Endothelial cell of umbilical vein (primary cell): ENCODE measurements at regions not wholly inside any gene's neighbourhood (a gene's known extent, or its start where the extent isn't known, plus 50 kb on each side); places are given as distances from the start of the nearest gene placed in this dataset.

ENCODE experiments used
- BruUV-seq: library from RNA; stranded (reverse); fragments of 400-500 nt; replicated peaks from 2 replicates; lab custom pipeline; 2021; lab: Mats Ljungman, UMichigan
- CTCF ChIA-PET: fragments of 300-600, 350-600 bp; sonication (Branson Sonifier 250); formaldehyde crosslinking; loops from one replicate; lab custom pipeline; 2021; ENCODE audit warnings: antibody characterized with exemption, inconsistent platforms; lab: Charles Lee
- POLR2A ChIA-PET: fragments of 300-600, 350-600 bp; sonication (Branson Sonifier 250); formaldehyde crosslinking; loops from one replicate; lab custom pipeline; 2021; ENCODE audit warnings: antibody characterized with exemption, inconsistent platforms; lab: Charles Lee
- DNase-seq: peaks from one replicate; pipeline ENCODE4 v3.0.0-alpha.2; 2011; ENCODE audit warnings: low read depth, low spot score
- FAIRE-seq: peaks from 2 replicates; lab custom pipeline; 2011; peaks lifted over from hg19 to GRCh38; lab: Jason Lieb, UNC
- H2AFZ ChIP-seq: 2 replicates; pipeline ENCODE4 v1.6.0; 2012; ENCODE audit warnings: low read depth, low read length, control low read depth, inconsistent platforms
- H3K27ac ChIP-seq: 2 replicates; pipeline ENCODE4 v1.5.1; 2011; ENCODE audit warnings: low read depth, mild to moderate bottlenecking, control low read depth, low read length, moderate library complexity; ENCODE audit not compliant: insufficient read depth
- H3K27me3 ChIP-seq, 2 experiments: 2 replicates each; pipeline versions ENCODE4 v1.6.0 to v1.6.1; 2011; ENCODE audit warnings: low read length in 2 of 2, mixed read lengths in 1 of 2; ENCODE audit not compliant: control insufficient read depth in 2 of 2, insufficient read depth in 2 of 2
- H3K36me3 ChIP-seq, 2 experiments: 2 replicates in 1 of 2; 3 replicates in 1 of 2; pipeline ENCODE4 v1.5.1; 2011; ENCODE audit warnings: low read length in 2 of 2, mild to moderate bottlenecking in 1 of 2, moderate library complexity in 1 of 2; ENCODE audit not compliant: control insufficient read depth in 2 of 2, insufficient read depth in 2 of 2; ENCODE audit errors: extremely low read depth in 1 of 2
- H3K4me1 ChIP-seq: 3 replicates; pipeline ENCODE4 v1.5.1; 2011; ENCODE audit warnings: mild to moderate bottlenecking, low read length; ENCODE audit not compliant: control insufficient read depth, insufficient read depth; ENCODE audit errors: extremely low read depth
- H3K4me2 ChIP-seq: 2 replicates; pipeline ENCODE4 v1.6.1; 2011; ENCODE audit warnings: low read length, control low read depth, mixed read lengths; ENCODE audit not compliant: insufficient read depth
- H3K4me3 ChIP-seq, 3 experiments: fragments of 200-600 bp in 1 of 3; sonication (generic), shearing (Covaris generic) in 1 of 3; replicated peaks in 1 of 3; 2 replicates each; pipeline ENCODE4 v1.5.1; 2011 to 2016; ENCODE audit warnings: control low read depth in 3 of 3, low read length in 3 of 3, mild to moderate bottlenecking in 2 of 3, inconsistent platforms in 1 of 3, low read depth in 1 of 3, moderate library complexity in 1 of 3; ENCODE audit not compliant: insufficient read depth in 1 of 3
- H3K79me2 ChIP-seq: 2 replicates; pipeline ENCODE4 v1.6.0; 2012; ENCODE audit warnings: low read length, inconsistent platforms; ENCODE audit not compliant: control insufficient read depth, insufficient read depth
- H3K9ac ChIP-seq: replicated peaks from 2 replicates; pipeline ENCODE3; 2011; ENCODE audit warnings: low read length, control low read depth; ENCODE audit not compliant: insufficient read depth; ENCODE audit errors: extremely low read depth
- H3K9me1 ChIP-seq: replicated peaks from 3 replicates; pipeline ENCODE4 v1.6.0; 2011; ENCODE audit warnings: mild to moderate bottlenecking, low read length; ENCODE audit not compliant: control insufficient read depth, insufficient read depth; ENCODE audit errors: extremely low read depth
- H3K9me3 ChIP-seq: replicated peaks from 2 replicates; pipeline ENCODE4 v1.5.1; 2012; ENCODE audit warnings: low read length, inconsistent platforms; ENCODE audit not compliant: control insufficient read depth, insufficient read depth
- H4K20me1 ChIP-seq: replicated peaks from 2 replicates; pipeline ENCODE3; 2011; ENCODE audit warnings: mild to moderate bottlenecking, low read length; ENCODE audit not compliant: control insufficient read depth, insufficient read depth; ENCODE audit errors: extremely low read depth
- CTCF ChIP-seq, 2 donors: IDR thresholded peaks; 1 replicate in 1 of 2; 2 replicates in 1 of 2; pipeline ENCODE4 v1.5.1; 2011; ENCODE audit warnings: low read length in 2 of 2, mild to moderate bottlenecking in 2 of 2, moderate library complexity in 2 of 2, control low read depth in 1 of 2, inconsistent platforms in 1 of 2, low read depth in 1 of 2; ENCODE audit not compliant: insufficient read depth in 1 of 2; ENCODE audit errors: extremely low read depth in 1 of 2
- FOS ChIP-seq: IDR thresholded peaks from 2 replicates; pipeline ENCODE4 v1.6.1; 2011; ENCODE audit warnings: mild to moderate bottlenecking, low read length, moderate library complexity, borderline replicate concordance; ENCODE audit not compliant: insufficient read depth
- MAX ChIP-seq: IDR thresholded peaks from 2 replicates; pipeline ENCODE4 v1.6.1; 2011; ENCODE audit not compliant: insufficient read depth, insufficient read length
- MYC ChIP-seq: IDR thresholded peaks from one replicate; pipeline ENCODE4 v1.6.1; 2011; ENCODE audit warnings: mild to moderate bottlenecking, low read depth, low read length
- POLR2A ChIP-seq: IDR thresholded peaks from 2 replicates; pipeline ENCODE4 v1.6.1; 2012; ENCODE audit warnings: low read depth, mild to moderate bottlenecking, control low read depth, low read length
- POLR2AphosphoS5 ChIP-seq: IDR thresholded peaks from 2 replicates; pipeline ENCODE4 v1.6.1; 2012; ENCODE audit warnings: low read depth, mild to moderate bottlenecking, control low read depth, low read length, moderate library complexity; ENCODE audit not compliant: insufficient read depth
- dilution Hi-C: fragments of 300-500 bp; cut with MboI; formaldehyde crosslinking; loops from one replicate; pipeline ENCODE4 v1.15.0; 2019; ENCODE audit warnings: low sequenced_read_pairs; ENCODE audit not compliant: extremely low pct_ligation_motif_present
- intact Hi-C: fragments of 100-400 bp; cut with micrococcal nuclease; formaldehyde crosslinking; loops from one replicate; pipeline ENCODE4 v1.10.0; 2022

GRCh38 chr6:98650941-98651340 is 183.4 kb upstream of the POU3F2 start:
- TF ChIP-seq MYC = no peak
- TF ChIP-seq MAX = no peak
- intact Hi-C loops = no loop called here
- dilution Hi-C loops = no loop called here
- H2AFZ ChIP-seq = no peak overlapping the region
- no peak overlapping the region for H3K27ac ChIP-seq
- no peak overlapping the region for H3K4me3 ChIP-seq
- H4K20me1 ChIP-seq = no peaks in the 10 kb centered on the region
- no peaks in the 10 kb centered on the region for H3K36me3 ChIP-seq
- no peaks in the 10 kb centered on the region for H3K27me3 ChIP-seq
- DNase-seq (no peak), FAIRE-seq (no peak)
- no peak overlapping the region for H3K9ac ChIP-seq
- no TSS peak for BruUV-seq
- CTCF ChIA-PET = no interaction called here
- POLR2A ChIA-PET = no interaction called here
- no peaks in the 10 kb centered on the region for H3K9me1 ChIP-seq
- no peaks in the 10 kb centered on the region for H3K79me2 ChIP-seq
- H3K4me2 ChIP-seq = no peak overlapping the region
- no peaks in the 10 kb centered on the region for H3K4me1 ChIP-seq
- H3K9me3 ChIP-seq = peaks cover 2% of the 10 kb centered on the region

GRCh38 chr6:98653179-98653578 is 181.2 kb upstream of the POU3F2 start:
- no peaks in the 10 kb centered on the region for H3K27me3 ChIP-seq
- dilution Hi-C loops = no loop called here
- H4K20me1 ChIP-seq = no peaks in the 10 kb centered on the region
- H3K9me1 ChIP-seq = no peaks in the 10 kb centered on the region
- H3K36me3 ChIP-seq = no peaks in the 10 kb centered on the region
- H3K9me3 ChIP-seq = peaks cover 2% of the 10 kb centered on the region
- TF ChIP-seq MAX (no peak), CTCF (IDR thresholded peaks at IDR 0.05; ENCODE audit: extremely low read depth in 1 of 2, insufficient read depth in 1 of 2, low read depth in 1 of 2, low read length in 2 of 2) (no peak), POLR2AphosphoS5 (no peak), POLR2A (no peak), FOS (no peak)
- CTCF ChIA-PET = no interaction called here
- H3K4me1 ChIP-seq = no peaks in the 10 kb centered on the region
- FAIRE-seq (no peak), DNase-seq (no peak)
- H3K79me2 ChIP-seq = no peaks in the 10 kb centered on the region
- H3K4me3 ChIP-seq = no peak overlapping the region
- no peak overlapping the region for H3K4me2 ChIP-seq
- BruUV-seq = no TSS peak
- POLR2A ChIA-PET = no interaction called here
- no peak overlapping the region for H3K9ac ChIP-seq
- intact Hi-C loops = no loop called here
- H2AFZ ChIP-seq = no peak overlapping the region
- H3K27ac ChIP-seq = no peak overlapping the region
